Hepatocyte (in vitro differentiated cells): ENCODE measurements at regions not wholly inside any gene's neighbourhood (a gene's known extent, or its start where the extent isn't known, plus 50 kb on each side); places are given as distances from the start of the nearest gene placed in this dataset.

Source experiments
- EZH2phosphoT487 ChIP-seq: fragments of 200-600 bp; sonication (generic); IDR thresholded peaks from one replicate; pipeline ENCODE4 v1.6.1; 2018; ENCODE audit warnings: antibody characterized with exemption, mild to moderate bottlenecking, low read depth, moderate library complexity; ENCODE audit not compliant: unreplicated experiment, severe bottlenecking
- TF ChIP-seq, protein P1 (sequence below): fragments of 200-600 bp; sonication (generic); IDR thresholded peaks from 2 replicates; pipeline ENCODE4 v1.5.1; 2016; ENCODE audit warnings: antibody characterized with exemption, mild to moderate bottlenecking; ENCODE audit not compliant: poor library complexity

DNA sequence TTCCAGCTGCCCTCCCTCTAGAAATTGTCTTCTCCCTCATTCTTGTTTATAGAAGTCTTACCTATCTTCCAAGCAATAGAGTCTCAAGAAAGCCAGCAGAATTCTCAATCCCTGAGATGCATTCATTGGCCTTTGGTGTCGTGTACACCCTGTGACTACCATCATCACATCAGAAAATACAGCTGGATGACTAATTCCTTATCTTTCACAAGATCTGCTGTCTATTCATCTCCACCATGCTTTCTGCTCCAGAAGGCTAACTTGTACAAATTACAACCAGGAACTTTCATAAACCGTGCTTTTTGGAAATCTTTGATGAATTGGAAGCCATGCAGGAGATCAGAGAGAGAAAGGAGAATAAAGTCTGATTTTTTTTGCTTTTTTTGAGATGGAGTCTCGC lies 1062.9 kb upstream of the GHITM start:
- TF ChIP-seq, protein P1, sequence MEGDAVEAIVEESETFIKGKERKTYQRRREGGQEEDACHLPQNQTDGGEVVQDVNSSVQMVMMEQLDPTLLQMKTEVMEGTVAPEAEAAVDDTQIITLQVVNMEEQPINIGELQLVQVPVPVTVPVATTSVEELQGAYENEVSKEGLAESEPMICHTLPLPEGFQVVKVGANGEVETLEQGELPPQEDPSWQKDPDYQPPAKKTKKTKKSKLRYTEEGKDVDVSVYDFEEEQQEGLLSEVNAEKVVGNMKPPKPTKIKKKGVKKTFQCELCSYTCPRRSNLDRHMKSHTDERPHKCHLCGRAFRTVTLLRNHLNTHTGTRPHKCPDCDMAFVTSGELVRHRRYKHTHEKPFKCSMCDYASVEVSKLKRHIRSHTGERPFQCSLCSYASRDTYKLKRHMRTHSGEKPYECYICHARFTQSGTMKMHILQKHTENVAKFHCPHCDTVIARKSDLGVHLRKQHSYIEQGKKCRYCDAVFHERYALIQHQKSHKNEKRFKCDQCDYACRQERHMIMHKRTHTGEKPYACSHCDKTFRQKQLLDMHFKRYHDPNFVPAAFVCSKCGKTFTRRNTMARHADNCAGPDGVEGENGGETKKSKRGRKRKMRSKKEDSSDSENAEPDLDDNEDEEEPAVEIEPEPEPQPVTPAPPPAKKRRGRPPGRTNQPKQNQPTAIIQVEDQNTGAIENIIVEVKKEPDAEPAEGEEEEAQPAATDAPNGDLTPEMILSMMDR = no peak
- TF ChIP-seq EZH2phosphoT487 = no peak
